Kasumi-1 (cell line): ENCODE measurements at regions not wholly inside any gene's neighbourhood (a gene's known extent, or its start where the extent isn't known, plus 50 kb on each side); places are given as distances from the start of the nearest gene placed in this dataset.
"Not testable (repeated sequence)": the region's sequence is repeated elsewhere in the genome, so short reads cannot be mapped to it uniquely, and the experiment has no call there.

Experiments used
- DNase-seq, 2 experiments: peaks; one replicate each; lab custom pipeline; 2025; lab: John Stamatoyannopoulos, UW

DNA sequence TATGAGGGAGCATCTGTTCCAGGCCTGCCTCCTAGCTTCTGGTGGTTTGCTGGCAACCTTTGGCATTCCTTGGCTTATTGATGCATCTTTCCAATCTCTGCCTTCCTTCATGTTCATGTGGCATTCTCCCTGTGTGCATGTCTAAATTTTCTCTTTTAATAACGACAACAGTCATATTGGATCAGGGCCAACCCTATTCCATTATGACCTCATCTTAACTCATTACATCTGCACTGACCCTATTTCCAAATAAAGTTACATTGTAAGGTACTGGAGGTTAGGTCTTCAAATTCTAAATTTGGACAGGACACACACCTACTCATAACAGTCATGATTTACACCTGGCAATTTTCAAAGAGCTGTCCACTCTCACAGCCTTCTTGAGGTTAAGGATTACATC lies 117.2 kb upstream of the FGGY start:
- DNase-seq = no peak

GRCh38 chr1:59180735-59181134 lies 116.2 kb upstream of the FGGY start:
- no peak for DNase-seq

DNA sequence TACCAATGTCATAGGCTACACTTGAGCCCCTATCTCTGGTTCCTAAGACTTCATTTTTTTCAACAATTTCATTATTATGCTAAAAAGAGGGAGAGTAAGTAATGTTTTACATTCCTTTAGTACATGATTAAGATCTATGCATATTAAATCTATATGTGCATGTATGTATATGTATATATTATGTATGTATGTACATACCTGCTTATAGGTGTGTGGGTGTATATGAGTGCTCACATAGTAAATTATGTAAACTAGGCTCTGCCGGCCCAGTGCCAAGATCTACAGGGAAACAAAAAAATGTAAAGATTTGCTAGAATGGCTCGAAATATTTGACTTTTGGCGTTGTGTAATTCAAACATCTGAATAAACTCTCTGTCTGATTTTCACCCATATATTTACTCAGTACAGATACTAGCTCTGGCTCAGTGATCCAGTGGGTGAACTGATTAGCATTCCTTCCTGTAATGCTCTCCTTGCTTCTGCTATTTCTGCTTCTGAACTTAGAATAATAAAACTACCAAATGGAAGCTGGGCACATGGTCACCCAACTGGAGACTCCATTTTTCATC lies 113.1 kb upstream of the FGGY start:
- no peak for DNase-seq

GRCh38 chr1:59184365-59184905 lies 112.5 kb upstream of the FGGY start:
- no peak for DNase-seq

DNA sequence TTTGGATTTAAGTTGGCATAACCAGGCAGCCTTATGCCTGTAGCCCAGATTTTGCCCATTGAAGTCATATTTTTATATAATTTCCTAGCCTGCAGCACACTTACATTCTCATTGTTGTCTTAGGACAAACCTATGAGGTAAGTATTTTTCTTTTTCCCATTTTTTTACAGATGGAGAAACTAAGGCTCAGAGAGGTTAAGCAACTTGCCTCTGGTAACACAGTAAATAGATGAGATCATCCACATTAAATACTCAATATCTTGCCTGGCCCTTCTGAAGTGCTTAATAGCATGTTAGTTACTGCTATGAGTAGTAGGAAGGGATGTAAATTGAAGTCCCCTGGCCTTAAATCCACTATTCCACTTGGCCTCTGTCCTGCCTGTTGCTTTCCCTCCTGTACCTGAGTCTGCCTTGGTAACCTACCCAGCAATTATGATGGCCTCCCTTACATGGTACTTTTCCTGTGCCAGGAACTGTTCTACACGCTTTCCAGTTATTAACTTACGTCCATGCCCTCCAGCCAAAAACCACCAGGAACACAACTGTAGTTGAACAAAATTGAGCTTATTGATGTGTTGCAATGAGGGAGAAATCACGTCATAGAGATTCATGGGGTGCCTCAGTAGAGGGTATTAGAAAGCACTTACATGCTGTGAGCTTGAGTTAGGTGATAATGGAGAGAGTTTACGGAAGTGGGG lies 111.6 kb upstream of the FGGY start:
- no peak for DNase-seq

- DNase-seq = no peak
Measured at GRCh38 chr1:59186656-59187055, 110.2 kb upstream of the FGGY start.

GRCh38 chr1:59188413-59189213 lies 108.3 kb upstream of the FGGY start:
- DNase-seq = no peak

GRCh38 chr1:59193443-59194093 lies 103.3 kb upstream of the FGGY start:
- DNase-seq = no peak

DNA sequence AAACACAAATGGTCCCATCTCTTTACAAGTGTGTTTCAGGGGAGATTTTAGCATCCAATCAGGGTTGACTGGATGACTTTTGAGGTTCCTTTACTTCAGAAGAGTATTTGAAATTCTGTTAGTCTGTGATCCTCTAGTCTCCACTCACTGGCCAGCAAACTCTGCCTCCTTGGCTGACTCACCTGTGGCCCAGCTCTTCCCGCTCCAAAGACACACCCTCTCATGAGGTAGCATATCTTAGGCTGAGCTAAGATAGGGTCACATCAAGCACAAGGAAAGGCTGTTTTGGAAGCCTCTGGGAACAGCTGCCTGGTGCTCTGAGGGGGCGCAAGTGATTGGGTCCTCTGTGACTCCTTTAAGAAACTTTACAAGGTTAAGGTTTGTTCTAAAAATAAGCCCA lies 102.3 kb upstream of the FGGY start:
- no peak for DNase-seq

DNA sequence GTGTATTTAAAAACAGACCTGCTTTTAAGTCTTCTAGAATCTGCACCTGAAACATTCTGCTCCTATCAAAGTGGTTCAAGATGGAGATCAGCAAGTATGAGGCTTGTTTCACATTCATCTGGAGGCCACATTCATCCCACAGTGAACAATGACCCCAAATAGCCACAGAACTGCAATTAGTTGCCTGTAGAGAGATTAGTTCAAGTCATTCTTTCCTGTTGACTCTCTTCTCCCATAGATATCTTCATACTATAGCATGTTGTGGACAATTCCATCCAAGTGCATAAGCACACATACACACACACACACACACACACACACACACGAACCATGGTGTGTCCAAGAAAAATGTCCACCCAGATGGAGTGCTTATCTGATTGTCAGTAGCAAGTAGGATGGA lies 101.7 kb upstream of the FGGY start:
- no peak for DNase-seq

DNA sequence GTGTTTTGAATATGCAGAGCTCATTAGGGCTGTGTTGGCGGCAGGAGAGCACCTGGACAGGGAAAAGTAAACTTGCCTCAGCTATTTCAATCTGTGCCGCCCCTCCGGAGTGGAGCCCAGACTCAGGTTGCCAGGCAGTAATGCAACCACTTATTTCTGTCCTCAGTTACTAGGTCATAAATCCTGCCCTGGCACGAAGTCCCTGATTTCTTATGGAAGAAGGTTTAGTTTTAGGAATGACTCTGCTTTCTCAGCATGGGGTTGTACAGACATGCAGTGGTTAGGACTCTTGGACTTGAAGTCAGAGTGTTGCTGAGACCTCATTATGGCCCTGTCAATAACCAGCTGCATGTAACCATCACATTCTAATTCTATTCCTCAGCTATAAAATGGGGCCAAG lies 98.3 kb upstream of the FGGY start:
- DNase-seq = no peak

DNA sequence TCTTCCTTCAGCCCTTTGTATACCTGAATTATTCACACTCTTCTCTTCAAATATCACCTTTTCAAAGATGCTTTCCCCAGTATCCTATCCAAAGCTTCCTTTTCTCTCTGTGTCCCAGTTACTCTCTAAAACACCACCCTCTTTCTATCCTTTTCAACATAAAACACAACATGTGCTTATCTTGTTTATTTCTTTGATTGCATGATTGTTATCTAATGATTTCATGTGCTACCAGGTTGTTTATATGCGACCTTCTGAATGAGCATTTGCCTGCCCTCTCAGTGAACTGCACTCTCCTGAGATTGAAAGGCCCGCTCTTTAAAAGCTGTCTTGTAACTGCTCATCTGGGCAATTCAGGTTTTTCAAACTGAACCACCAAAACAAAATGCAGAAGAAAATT lies 97.7 kb upstream of the FGGY start:
- DNase-seq = no peak

GRCh38 chr1:59199719-59200376 lies 97.0 kb upstream of the FGGY start:
- DNase-seq = no peak

DNA sequence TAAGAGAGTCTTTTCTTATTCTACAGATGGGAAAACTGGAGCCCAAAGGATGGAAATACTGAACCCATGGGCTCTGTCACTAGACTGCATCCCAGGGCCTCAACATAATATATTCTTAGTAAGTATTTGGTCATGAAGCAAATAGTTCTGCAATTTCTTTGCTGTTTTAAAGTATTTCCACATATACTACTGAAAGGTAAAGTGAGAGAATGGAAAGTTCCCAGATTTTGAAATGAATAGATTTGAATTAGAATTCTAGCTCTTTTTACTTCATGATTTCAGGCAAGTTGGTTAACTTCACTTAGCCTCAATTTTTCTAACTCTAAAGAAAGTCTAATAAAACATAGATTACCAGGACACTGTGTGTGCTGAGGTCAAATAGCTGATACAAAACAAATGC lies 95.6 kb upstream of the FGGY start:
- no peak for DNase-seq

GRCh38 chr1:59202455-59202854 lies 94.4 kb upstream of the FGGY start:
- no peak for DNase-seq

DNA sequence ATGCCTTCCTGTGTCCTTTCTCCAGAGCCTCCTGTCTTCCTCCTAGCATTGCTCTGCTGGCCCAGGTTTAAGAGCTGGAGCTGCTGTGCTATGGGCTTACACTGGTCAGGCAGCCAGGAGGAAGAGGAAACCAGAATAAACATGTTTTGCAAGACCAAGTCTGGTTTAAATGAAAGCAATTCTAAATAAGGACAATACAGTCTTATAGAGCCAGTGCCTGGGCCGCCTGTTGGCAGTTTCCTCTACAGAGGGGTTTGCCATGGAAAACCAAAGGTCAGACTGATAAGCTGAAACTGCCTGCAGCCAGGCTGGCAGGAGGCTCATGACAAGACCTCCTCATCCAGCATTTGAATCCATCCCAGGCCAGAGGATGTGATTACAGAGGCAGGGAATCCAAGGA lies 92.9 kb upstream of the FGGY start:
- peak in 1 of 2 experiments; percentile 14 for DNase-seq

DNA sequence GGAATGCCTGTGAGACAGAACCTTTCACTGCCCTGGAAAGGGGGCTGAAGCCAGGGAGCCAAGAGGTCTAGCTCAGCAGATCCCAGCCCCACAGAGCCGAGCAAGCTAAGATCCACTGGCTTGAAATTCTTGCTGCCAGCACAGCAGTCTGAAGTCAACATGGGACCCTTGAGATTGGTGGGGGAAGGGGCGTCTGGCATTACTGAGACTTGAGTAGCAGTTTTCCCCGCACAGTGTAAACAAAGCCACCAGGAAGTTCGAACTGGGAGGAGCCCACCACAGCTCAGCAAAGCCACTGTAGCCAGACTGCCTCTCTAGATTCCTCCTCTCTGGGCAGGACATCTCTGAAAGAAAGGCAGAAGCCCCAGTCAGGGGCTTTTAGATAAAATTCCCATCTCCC lies 90.3 kb upstream of the FGGY start:
- DNase-seq = not testable (repeated sequence)

DNA sequence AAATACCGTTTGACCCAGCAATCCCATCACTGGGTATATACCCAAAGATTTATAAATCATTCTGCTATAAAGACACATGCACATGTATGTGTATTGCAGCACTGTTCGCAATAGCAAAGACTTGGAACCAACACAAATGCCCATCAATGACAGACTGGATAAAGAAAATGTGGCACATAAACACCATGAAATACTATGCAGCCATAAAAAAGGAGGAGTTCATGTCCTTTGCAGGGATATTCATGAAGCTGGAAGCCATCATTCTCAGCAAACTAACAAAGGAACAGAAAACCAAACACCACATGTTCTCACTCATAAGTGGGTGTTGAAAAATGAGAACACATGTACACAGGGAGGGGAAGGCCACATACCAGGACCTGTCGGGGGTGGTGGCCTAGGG lies 86.5 kb upstream of the FGGY start:
- DNase-seq = not testable (repeated sequence)

DNA sequence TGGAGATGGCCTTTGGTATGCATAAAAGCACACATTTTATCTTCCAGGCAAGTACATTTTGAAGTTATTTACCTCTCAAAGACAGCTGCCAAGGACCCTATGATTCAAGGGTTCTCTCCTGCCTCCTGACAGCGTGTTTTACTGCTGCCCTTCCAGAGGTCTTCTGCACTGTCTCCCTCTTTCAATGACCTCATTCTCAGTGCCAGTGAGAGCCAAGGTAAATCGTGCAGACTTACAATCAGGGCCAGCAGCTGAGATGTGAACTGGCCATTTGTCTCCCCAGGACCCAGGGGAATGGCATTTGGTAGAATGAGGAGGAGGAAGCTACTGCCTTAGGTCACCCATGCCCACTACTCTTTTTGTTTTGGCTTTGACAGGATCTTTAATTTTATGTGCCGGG lies 84.2 kb upstream of the FGGY start:
- DNase-seq = no peak

- DNase-seq = no peak
Measured at GRCh38 chr1:59214248-59215208, 82.4 kb upstream of the FGGY start.

DNA sequence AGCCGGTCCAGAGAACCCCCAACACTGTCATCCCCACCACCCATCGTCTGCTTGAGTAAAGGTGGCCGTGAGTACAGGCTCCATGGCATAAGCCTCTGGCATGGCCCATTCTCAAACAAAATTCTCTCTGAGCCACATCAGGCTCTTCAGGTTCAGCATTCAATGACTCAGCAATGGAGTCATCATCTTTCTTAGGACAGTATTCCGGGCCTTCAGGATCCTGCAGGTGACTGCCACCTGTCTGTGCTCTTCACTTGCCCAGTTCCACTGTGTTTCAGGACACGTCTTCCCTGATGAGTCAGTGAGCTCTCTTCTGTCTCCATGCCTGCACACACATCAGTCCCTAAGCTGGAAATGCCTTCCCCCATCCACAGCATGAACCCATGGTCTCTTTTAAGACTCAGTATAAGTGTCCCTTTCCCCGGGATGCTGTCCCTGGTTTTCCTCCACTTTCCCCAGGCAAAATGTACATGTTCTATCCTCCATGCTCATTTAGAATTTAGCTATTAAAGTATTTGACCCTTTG lies 81.1 kb upstream of the FGGY start:
- no peak for DNase-seq
